HL-60 (cell line): ENCODE measurements at regions not wholly inside any gene's neighbourhood (a gene's known extent, or its start where the extent isn't known, plus 50 kb on each side); places are given as distances from the start of the nearest gene placed in this dataset.

ENCODE experiments used
- GABPA ChIP-seq: IDR thresholded peaks from 2 replicates; pipeline ENCODE4 v1.6.1; 2012; ENCODE audit warnings: low read depth
- POLR2AphosphoS5 ChIP-seq: IDR thresholded peaks from 2 replicates; pipeline ENCODE4 v1.6.1; 2012; ENCODE audit warnings: low read depth
- TF ChIP-seq, protein P1 (sequence below): IDR thresholded peaks from one replicate; pipeline ENCODE4 v1.5.1; 2011; ENCODE audit warnings: low read length, control low read depth, inconsistent platforms; ENCODE audit not compliant: insufficient read depth
- TF ChIP-seq, protein P2 (sequence below): IDR thresholded peaks from 2 replicates; pipeline ENCODE4 v1.6.1; 2012; ENCODE audit warnings: low read depth; ENCODE audit not compliant: insufficient replicate concordance

DNA sequence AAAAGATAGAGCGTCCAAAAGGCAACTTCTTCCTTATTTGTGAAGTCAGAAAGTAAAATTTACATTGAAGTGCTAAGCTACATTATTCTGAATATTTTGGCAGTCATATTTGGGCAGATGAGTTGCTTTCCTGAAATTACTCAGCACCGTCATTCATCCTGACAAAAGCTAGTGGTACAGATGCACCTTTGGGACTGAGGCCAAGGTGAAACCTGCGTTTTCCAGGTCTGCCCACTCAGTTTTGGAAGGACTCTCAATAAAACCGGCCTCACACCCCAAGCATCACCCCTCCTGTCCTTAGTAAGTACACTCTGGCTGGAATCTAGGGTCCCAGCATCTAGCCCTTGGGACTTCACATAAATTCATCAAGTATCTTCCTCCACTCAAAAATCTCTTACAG lies 187.5 kb downstream of the TM9SF2 start:
- TF ChIP-seq, protein P1, sequence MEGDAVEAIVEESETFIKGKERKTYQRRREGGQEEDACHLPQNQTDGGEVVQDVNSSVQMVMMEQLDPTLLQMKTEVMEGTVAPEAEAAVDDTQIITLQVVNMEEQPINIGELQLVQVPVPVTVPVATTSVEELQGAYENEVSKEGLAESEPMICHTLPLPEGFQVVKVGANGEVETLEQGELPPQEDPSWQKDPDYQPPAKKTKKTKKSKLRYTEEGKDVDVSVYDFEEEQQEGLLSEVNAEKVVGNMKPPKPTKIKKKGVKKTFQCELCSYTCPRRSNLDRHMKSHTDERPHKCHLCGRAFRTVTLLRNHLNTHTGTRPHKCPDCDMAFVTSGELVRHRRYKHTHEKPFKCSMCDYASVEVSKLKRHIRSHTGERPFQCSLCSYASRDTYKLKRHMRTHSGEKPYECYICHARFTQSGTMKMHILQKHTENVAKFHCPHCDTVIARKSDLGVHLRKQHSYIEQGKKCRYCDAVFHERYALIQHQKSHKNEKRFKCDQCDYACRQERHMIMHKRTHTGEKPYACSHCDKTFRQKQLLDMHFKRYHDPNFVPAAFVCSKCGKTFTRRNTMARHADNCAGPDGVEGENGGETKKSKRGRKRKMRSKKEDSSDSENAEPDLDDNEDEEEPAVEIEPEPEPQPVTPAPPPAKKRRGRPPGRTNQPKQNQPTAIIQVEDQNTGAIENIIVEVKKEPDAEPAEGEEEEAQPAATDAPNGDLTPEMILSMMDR, result no peak
- TF ChIP-seq GABPA, result no peak
- TF ChIP-seq, protein P2, sequence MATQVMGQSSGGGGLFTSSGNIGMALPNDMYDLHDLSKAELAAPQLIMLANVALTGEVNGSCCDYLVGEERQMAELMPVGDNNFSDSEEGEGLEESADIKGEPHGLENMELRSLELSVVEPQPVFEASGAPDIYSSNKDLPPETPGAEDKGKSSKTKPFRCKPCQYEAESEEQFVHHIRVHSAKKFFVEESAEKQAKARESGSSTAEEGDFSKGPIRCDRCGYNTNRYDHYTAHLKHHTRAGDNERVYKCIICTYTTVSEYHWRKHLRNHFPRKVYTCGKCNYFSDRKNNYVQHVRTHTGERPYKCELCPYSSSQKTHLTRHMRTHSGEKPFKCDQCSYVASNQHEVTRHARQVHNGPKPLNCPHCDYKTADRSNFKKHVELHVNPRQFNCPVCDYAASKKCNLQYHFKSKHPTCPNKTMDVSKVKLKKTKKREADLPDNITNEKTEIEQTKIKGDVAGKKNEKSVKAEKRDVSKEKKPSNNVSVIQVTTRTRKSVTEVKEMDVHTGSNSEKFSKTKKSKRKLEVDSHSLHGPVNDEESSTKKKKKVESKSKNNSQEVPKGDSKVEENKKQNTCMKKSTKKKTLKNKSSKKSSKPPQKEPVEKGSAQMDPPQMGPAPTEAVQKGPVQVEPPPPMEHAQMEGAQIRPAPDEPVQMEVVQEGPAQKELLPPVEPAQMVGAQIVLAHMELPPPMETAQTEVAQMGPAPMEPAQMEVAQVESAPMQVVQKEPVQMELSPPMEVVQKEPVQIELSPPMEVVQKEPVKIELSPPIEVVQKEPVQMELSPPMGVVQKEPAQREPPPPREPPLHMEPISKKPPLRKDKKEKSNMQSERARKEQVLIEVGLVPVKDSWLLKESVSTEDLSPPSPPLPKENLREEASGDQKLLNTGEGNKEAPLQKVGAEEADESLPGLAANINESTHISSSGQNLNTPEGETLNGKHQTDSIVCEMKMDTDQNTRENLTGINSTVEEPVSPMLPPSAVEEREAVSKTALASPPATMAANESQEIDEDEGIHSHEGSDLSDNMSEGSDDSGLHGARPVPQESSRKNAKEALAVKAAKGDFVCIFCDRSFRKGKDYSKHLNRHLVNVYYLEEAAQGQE, result no peak
- no peak for TF ChIP-seq POLR2AphosphoS5
